SU-DHL-6 (cell line): ENCODE measurements at regions not wholly inside any gene's neighbourhood (a gene's known extent, or its start where the extent isn't known, plus 50 kb on each side); places are given as distances from the start of the nearest gene placed in this dataset.

Source experiments
- H2AFZ ChIP-seq: fragments of 200-600 bp; sonication (generic); 2 replicates; pipeline ENCODE4 v1.6.1; 2014; ENCODE audit warnings: low read depth, mild to moderate bottlenecking, moderate library complexity, mixed read lengths, antibody characterized with exemption, low read length; ENCODE audit not compliant: severe bottlenecking
- H3F3A ChIP-seq: fragments of 200-600 bp; shearing (Covaris generic); 2 replicates; pipeline ENCODE4 v1.6.0; 2016; ENCODE audit warnings: antibody characterized with exemption, mild to moderate bottlenecking; ENCODE audit not compliant: insufficient read depth
- H3K27ac ChIP-seq: fragments of 200-600 bp; sonication (generic); 2 replicates; pipeline ENCODE4 v1.5.1; 2016; ENCODE audit warnings: low read depth, mild to moderate bottlenecking, low read length, moderate library complexity, mixed read lengths
- H3K27me3 ChIP-seq: fragments of 200-600 bp; sonication (generic), shearing (Covaris generic); 2 replicates; pipeline ENCODE4 v1.6.0; 2014; ENCODE audit warnings: mild to moderate bottlenecking, low read length
- H3K36me3 ChIP-seq: fragments of 200-600 bp; sonication (generic); 2 replicates; pipeline ENCODE4 v1.6.1; 2014; ENCODE audit warnings: mild to moderate bottlenecking, low read length, mixed read lengths
- H3K4me2 ChIP-seq: fragments of 300-600, 200-600 bp; shearing (Covaris generic), sonication (generic); 2 replicates; pipeline ENCODE4 v1.6.0; 2014; ENCODE audit warnings: low read length, low read depth, mild to moderate bottlenecking; ENCODE audit not compliant: poor library complexity, severe bottlenecking
- H3K4me3 ChIP-seq: fragments of 200-600 bp; sonication (generic); 2 replicates; pipeline ENCODE4 v1.5.1; 2014; ENCODE audit warnings: antibody characterized with exemption, low read length, mild to moderate bottlenecking, mixed read lengths; ENCODE audit not compliant: insufficient read depth, poor library complexity, severe bottlenecking
- H3K79me2 ChIP-seq: fragments of 200-600 bp; sonication (generic); 2 replicates; pipeline ENCODE4 v1.6.1; 2014; ENCODE audit warnings: mild to moderate bottlenecking, low read length, moderate library complexity; ENCODE audit not compliant: insufficient read depth
- H3K9ac ChIP-seq: fragments of 200-600 bp; sonication (generic); 2 replicates; pipeline ENCODE4 v1.7.0; 2014; ENCODE audit warnings: mild to moderate bottlenecking, low read length
- H3K9me2 ChIP-seq: fragments of 200-600 bp; sonication (generic); replicated peaks from 2 replicates; pipeline ENCODE4 v1.6.1; 2014; ENCODE audit warnings: low read length; ENCODE audit not compliant: insufficient read depth
- H3K9me3 ChIP-seq: fragments of 200-600 bp; sonication (generic); 2 replicates; pipeline ENCODE4 v1.6.1; 2014; ENCODE audit warnings: low read length, mixed read lengths; ENCODE audit not compliant: insufficient read depth
- H4K20me1 ChIP-seq: fragments of 200-600 bp; sonication (generic); 2 replicates; pipeline ENCODE4 v1.6.1; 2014; ENCODE audit warnings: low read depth, mild to moderate bottlenecking, antibody characterized with exemption, low read length, moderate library complexity, mixed read lengths
- CTCF ChIP-seq: fragments of 200-600 bp; sonication (generic); IDR thresholded peaks from one replicate; pipeline ENCODE4 v1.5.1; 2017; ENCODE audit warnings: antibody characterized with exemption, mild to moderate bottlenecking, low read length, moderate library complexity; ENCODE audit not compliant: insufficient read depth, poor library complexity, severe bottlenecking
- EZH2phosphoT487 ChIP-seq: fragments of 200-600 bp; sonication (generic), shearing (Covaris generic); conservative IDR thresholded peaks from 2 replicates; pipeline ENCODE4 v1.6.1; 2018; ENCODE audit warnings: mild to moderate bottlenecking, antibody characterized with exemption, low read length, moderate library complexity, mixed read lengths

- no peaks in the 10 kb centered on the region for H4K20me1 ChIP-seq
- no peak overlapping the region for H3K4me2 ChIP-seq
- no peaks in the 10 kb centered on the region for H3K9me3 ChIP-seq
- H3K79me2 ChIP-seq, result no peaks in the 10 kb centered on the region
- no peak overlapping the region for H2AFZ ChIP-seq
- H3K9me2 ChIP-seq, result no peaks in the 10 kb centered on the region
- no peak overlapping the region for H3K4me3 ChIP-seq
- no peak overlapping the region for H3K9ac ChIP-seq
- no peak for TF ChIP-seq EZH2phosphoT487
- TF ChIP-seq CTCF, result no peak
- H3K27ac ChIP-seq, result no peak overlapping the region
- no peaks in the 10 kb centered on the region for H3F3A ChIP-seq
- no peaks in the 10 kb centered on the region for H3K27me3 ChIP-seq
- no peaks in the 10 kb centered on the region for H3K36me3 ChIP-seq
Observed at GRCh38 chr15:29382862-29383261, 113.2 kb upstream of the NSMCE3 start.

- H3K9ac ChIP-seq, result no peak overlapping the region
- H3F3A ChIP-seq, result no peaks in the 10 kb centered on the region
- H3K4me2 ChIP-seq, result no peak overlapping the region
- no peaks in the 10 kb centered on the region for H3K9me3 ChIP-seq
- H2AFZ ChIP-seq, result no peak overlapping the region
- no peaks in the 10 kb centered on the region for H3K27me3 ChIP-seq
- TF ChIP-seq CTCF (no peak), EZH2phosphoT487 (no peak)
- H3K27ac ChIP-seq, result no peak overlapping the region
- H4K20me1 ChIP-seq, result no peaks in the 10 kb centered on the region
- H3K79me2 ChIP-seq, result no peaks in the 10 kb centered on the region
- H3K36me3 ChIP-seq, result no peaks in the 10 kb centered on the region
- no peak overlapping the region for H3K4me3 ChIP-seq
- no peaks in the 10 kb centered on the region for H3K9me2 ChIP-seq
Observed at GRCh38 chr15:29380466-29380865, 110.8 kb upstream of the NSMCE3 start.

GRCh38 chr15:29379647-29380046 lies 110.0 kb upstream of the NSMCE3 start:
- Histone ChIP-seq H4K20me1 (no peaks in the 10 kb centered on the region), H3K9me2 (no peaks in the 10 kb centered on the region), H3K79me2 (no peaks in the 10 kb centered on the region), H3K9ac (no peak overlapping the region), H3K9me3 (no peaks in the 10 kb centered on the region), H3K27me3 (no peaks in the 10 kb centered on the region), H3K27ac (no peak overlapping the region), H3K4me2 (no peak overlapping the region), H2AFZ (no peak overlapping the region), H3K36me3 (no peaks in the 10 kb centered on the region), H3K4me3 (no peak overlapping the region), H3F3A (no peaks in the 10 kb centered on the region)
- TF ChIP-seq CTCF (no peak), EZH2phosphoT487 (no peak)
